HEK293 (cell line): ENCODE measurements at regions not wholly inside any gene's neighbourhood (a gene's known extent, or its start where the extent isn't known, plus 50 kb on each side); places are given as distances from the start of the nearest gene placed in this dataset.

Source experiments
- CTCF ChIP-seq: fragments of 450-650 bp; formaldehyde crosslinking; IDR thresholded peaks from 2 replicates; pipeline ENCODE4 v1.5.1; 2016; ENCODE audit warnings: missing biosample characterization, missing genetic modification characterization
- ZBTB21 ChIP-seq: fragments of 450-650 bp; formaldehyde crosslinking; IDR thresholded peaks from 2 replicates; pipeline ENCODE4 v1.5.1; 2017; ENCODE audit warnings: missing biosample characterization, missing genetic modification characterization
- ZBTB7A ChIP-seq: fragments of 450-650 bp; formaldehyde crosslinking; IDR thresholded peaks from 2 replicates; pipeline ENCODE4 v1.5.1; 2016; ENCODE audit warnings: low read depth, missing biosample characterization, missing genetic modification characterization
- ZSCAN30 ChIP-seq: fragments of 450-650 bp; IDR thresholded peaks from 2 replicates; pipeline ENCODE4 v1.5.1; 2018; ENCODE audit warnings: missing biosample characterization, mild to moderate bottlenecking, missing genetic modification characterization, moderate library complexity

DNA sequence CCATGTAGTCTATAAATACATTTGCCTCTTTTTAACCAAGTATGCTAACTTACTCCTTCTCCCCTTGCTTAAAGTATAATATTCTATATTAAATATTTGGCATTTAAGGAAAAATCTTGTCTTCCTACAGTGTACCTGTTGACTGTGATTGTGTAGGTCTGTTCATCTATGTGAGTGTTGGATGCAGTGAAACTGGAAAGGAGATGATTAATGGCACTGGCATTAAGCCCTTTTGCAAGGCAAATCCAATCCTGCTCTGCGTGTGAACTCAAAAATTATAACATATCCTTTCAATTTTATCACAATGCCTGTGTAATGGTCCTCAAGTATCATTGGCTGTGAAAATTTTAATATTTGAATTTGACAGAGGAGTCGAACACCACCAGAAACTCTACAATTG, 565.0 kb downstream of the KCNT2 start:
- TF ChIP-seq ZSCAN30 (tag by site-specific recombination) (no peak), CTCF (tag by site-specific recombination) (no peak), ZBTB21 (tag by site-specific recombination) (no peak), ZBTB7A (no peak)
